DOHH2 (cell line): ENCODE measurements at regions not wholly inside any gene's neighbourhood (a gene's known extent, or its start where the extent isn't known, plus 50 kb on each side); places are given as distances from the start of the nearest gene placed in this dataset.

Experiments used
- H3F3A ChIP-seq: fragments of 200-600 bp; sonication (generic), shearing (Covaris generic); 2 replicates; pipeline ENCODE4 v1.6.0; 2016; ENCODE audit warnings: antibody characterized with exemption, mild to moderate bottlenecking; ENCODE audit not compliant: control insufficient read depth, insufficient read depth
- H3K27ac ChIP-seq: fragments of 200-600 bp; sonication (generic); 2 replicates; pipeline ENCODE4 v1.5.1; 2014; ENCODE audit warnings: low read depth, mild to moderate bottlenecking, low read length, moderate library complexity
- H3K27me3 ChIP-seq: fragments of 200-600 bp; sonication (generic); 2 replicates; pipeline ENCODE4 v1.6.1; 2014; ENCODE audit warnings: mild to moderate bottlenecking, low read length, mixed read lengths; ENCODE audit not compliant: control insufficient read depth
- H3K36me3 ChIP-seq: fragments of 200-600 bp; sonication (generic); 2 replicates; pipeline ENCODE4 v1.6.1; 2014; ENCODE audit warnings: mild to moderate bottlenecking, low read length, moderate library complexity, mixed read lengths; ENCODE audit not compliant: control insufficient read depth
- H3K4me1 ChIP-seq: fragments of 200-600 bp; sonication (generic); 2 replicates; pipeline ENCODE4 v1.6.1; 2014; ENCODE audit warnings: mild to moderate bottlenecking, low read length, mixed read lengths; ENCODE audit not compliant: control insufficient read depth
- H3K4me2 ChIP-seq: fragments of 200-600 bp; sonication (generic); 2 replicates; pipeline ENCODE4 v1.6.0; 2014; ENCODE audit warnings: mild to moderate bottlenecking, low read length, moderate library complexity
- H3K4me3 ChIP-seq: fragments of 200-600 bp; sonication (generic); 2 replicates; pipeline ENCODE4 v1.5.1; 2014; ENCODE audit warnings: mild to moderate bottlenecking, low read length, mixed read lengths
- H3K79me2 ChIP-seq: fragments of 200-600 bp; sonication (generic); 2 replicates; pipeline ENCODE4 v1.6.1; 2014; ENCODE audit warnings: mild to moderate bottlenecking, low read length, mixed read lengths; ENCODE audit not compliant: control insufficient read depth
- H3K9me2 ChIP-seq: fragments of 200-600 bp; sonication (generic); replicated peaks from 2 replicates; pipeline ENCODE4 v1.6.1; 2014; ENCODE audit warnings: mild to moderate bottlenecking, low read length, mixed read lengths; ENCODE audit not compliant: control insufficient read depth
- H3K9me3 ChIP-seq: fragments of 200-600 bp; sonication (generic); 2 replicates; pipeline ENCODE4 v1.6.1; 2014; ENCODE audit warnings: antibody characterized with exemption, low read length, mixed read lengths; ENCODE audit not compliant: control insufficient read depth, insufficient read depth
- H4K20me1 ChIP-seq: fragments of 200-600 bp; sonication (generic); 2 replicates; pipeline ENCODE4 v1.6.0; 2014; ENCODE audit warnings: low read depth, mild to moderate bottlenecking, antibody characterized with exemption, low read length, moderate library complexity; ENCODE audit not compliant: control insufficient read depth, insufficient read depth
- CTCF ChIP-seq: fragments of 200-600 bp; sonication (generic); IDR thresholded peaks from one replicate; pipeline ENCODE4 v1.5.1; 2014; ENCODE audit warnings: antibody characterized with exemption, mild to moderate bottlenecking, low read depth, low read length; ENCODE audit not compliant: poor library complexity, severe bottlenecking
- EZH2phosphoT487 ChIP-seq: fragments of 200-600 bp; sonication (generic); IDR thresholded peaks from 2 replicates; pipeline ENCODE4 v1.6.1; 2017; ENCODE audit warnings: borderline replicate concordance, mild to moderate bottlenecking, antibody characterized with exemption, low read length, moderate library complexity, mixed read lengths

GRCh38 chr1:187877220-187877619 lies 1048.5 kb downstream of the PLA2G4A start:
- H4K20me1 ChIP-seq, result no peaks in the 10 kb centered on the region
- no peak overlapping the region for H3K4me3 ChIP-seq
- H3K36me3 ChIP-seq, result no peaks in the 10 kb centered on the region
- no peak overlapping the region for H3K4me2 ChIP-seq
- H3K9me3 ChIP-seq, result peaks cover 5% of the 10 kb centered on the region; the same call in 1 of the 2 replicates
- H3K79me2 ChIP-seq, result no peaks in the 10 kb centered on the region
- H3K9me2 ChIP-seq, result no peaks in the 10 kb centered on the region
- no peaks in the 10 kb centered on the region for H3K4me1 ChIP-seq
- H3K27ac ChIP-seq, result no peak overlapping the region
- TF ChIP-seq CTCF (no peak), EZH2phosphoT487 (no peak)
- no peaks in the 10 kb centered on the region for H3F3A ChIP-seq
- H3K27me3 ChIP-seq, result no peaks in the 10 kb centered on the region

GRCh38 chr1:187878883-187879282 lies 1050.1 kb downstream of the PLA2G4A start:
- no peaks in the 10 kb centered on the region for H3K79me2 ChIP-seq
- no peak overlapping the region for H3K4me2 ChIP-seq
- no peaks in the 10 kb centered on the region for H3K36me3 ChIP-seq
- H3K9me2 ChIP-seq, result no peaks in the 10 kb centered on the region
- TF ChIP-seq CTCF, result no peak
- no peak for TF ChIP-seq EZH2phosphoT487
- no peaks in the 10 kb centered on the region for H3K4me1 ChIP-seq
- no peaks in the 10 kb centered on the region for H3F3A ChIP-seq
- no peaks in the 10 kb centered on the region for H4K20me1 ChIP-seq
- H3K27ac ChIP-seq, result no peak overlapping the region
- peaks cover 5% of the 10 kb centered on the region; the same call in 1 of the 2 replicates for H3K9me3 ChIP-seq
- H3K27me3 ChIP-seq, result no peaks in the 10 kb centered on the region
- H3K4me3 ChIP-seq, result no peak overlapping the region

GRCh38 chr1:187883356-187883755 lies 1054.6 kb downstream of the PLA2G4A start:
- Histone ChIP-seq H4K20me1 (no peaks in the 10 kb centered on the region), H3K9me2 (no peaks in the 10 kb centered on the region), H3K36me3 (no peaks in the 10 kb centered on the region), H3F3A (no peaks in the 10 kb centered on the region), H3K4me3 (no peak overlapping the region), H3K4me2 (no peak overlapping the region), H3K9me3 (no peaks in the 10 kb centered on the region), H3K27me3 (no peaks in the 10 kb centered on the region), H3K79me2 (no peaks in the 10 kb centered on the region), H3K4me1 (no peaks in the 10 kb centered on the region), H3K27ac (no peak overlapping the region)
- TF ChIP-seq EZH2phosphoT487, result no peak
- TF ChIP-seq CTCF, result no peak
